Pancreas (tissue), 10 donors: ENCODE measurements at regions not wholly inside any gene's neighbourhood (a gene's known extent, or its start where the extent isn't known, plus 50 kb on each side); places are given as distances from the start of the nearest gene placed in this dataset.
A peak's percentile ranks its signal among the peaks of the same experiment; 100 is the strongest.

Experiments used
- ATAC-seq, 4 donors: fragments of 200-7000 bp; cut with Tn5 transposase; one replicate each; pipeline versions ENCODE4 v1.8.0 to v1.9.1; 2020; ENCODE audit warnings: mild to moderate bottlenecking in 4 of 4, moderate library complexity in 4 of 4
- DNase-seq, 6 donors: peaks; one replicate each; pipeline ENCODE4 v3.0.0-alpha.2; 2020
- FAIRE-seq: peaks from 2 replicates; lab custom pipeline; 2012; peaks lifted over from hg19 to GRCh38; lab: Jason Lieb, UNC
- H3K27ac ChIP-seq, 4 donors: fragments of 200-600 bp; sonication (generic); 1 replicate in 3 of 4; 2 replicates in 1 of 4; pipeline versions ENCODE4 v1.5.0 to v1.8.0; 2020
- H3K27me3 ChIP-seq, 4 donors: fragments of 200-600 bp; one replicate each; pipeline ENCODE4 v1.8.0; 2021
- H3K36me3 ChIP-seq, 3 donors: fragments of 200-600 bp; sonication (generic) in 1 of 3; one replicate each; pipeline versions ENCODE4 v1.5.0 to v1.8.0; 2020 to 2021
- H3K4me1 ChIP-seq, 3 donors: fragments of 200-600 bp; one replicate each; pipeline ENCODE4 v1.8.0; 2021
- H3K4me3 ChIP-seq, 4 donors: fragments of 200-600 bp; sonication (generic) in 2 of 4; one replicate each; pipeline versions ENCODE4 v1.5.0 to v1.8.0; 2020 to 2021
- H3K9me3 ChIP-seq, 4 donors: fragments of 200-600 bp; one replicate each; pipeline ENCODE4 v1.8.0; 2021
- CTCF ChIP-seq, 4 donors: fragments of 200-600 bp; sonication (generic) in 3 of 4; IDR thresholded peaks; one replicate each; pipeline versions ENCODE4 v1.5.0 to v1.8.0; 2021; ENCODE audit warnings: antibody characterized with exemption in 4 of 4
- WGBS, 2 donors: extraction: QIAGEN DNeasy Blood & Tissue Kit; methylation state at CpG; one replicate each; pipeline ENCODE4 v1.1.7; 2013; 5-methylcytosine and 5-hydroxymethylcytosine counted together
- intact Hi-C, 3 donors: fragments of 100-400 bp; cut with DNase I; formaldehyde crosslinking; loops; one replicate each; pipeline versions ENCODE4 v1.11.1 to v1.14.2; 2022
- donor health status: healthy with polysubstance abuse.
- donor health status: DM: no; HTN: no; CAD: no; lungs with moderate emphysema.
- donor health status: DM: no; HTN: no; CAD: no.
- donor health status: control.
- donor health status: control.
- donor health status: Bipolar disorder and iron deficiency.
- donor health status: DM: yes; HTN: yes; CAD: no.
- donor health status: DM: no; HTN: no; CAD: no.
- donor health status: DM: no; HTN: no; CAD: no.
- donor health status: DM: yes; HTN: yes; CAD: no.

GRCh38 chr10:21175797-21176196 is 278.7 kb upstream of the NEBL start:
- no peaks in the 10 kb centered on the region for H3K36me3 ChIP-seq
- ATAC-seq (no peak), DNase-seq (no peak), FAIRE-seq (no peak)
- TF ChIP-seq CTCF (IDR thresholded peaks at IDR 0.05), result no peak
- H3K27ac ChIP-seq, result no peak overlapping the region
- no peak overlapping the region for H3K4me3 ChIP-seq
- H3K27me3 ChIP-seq, result no peaks in the 10 kb centered on the region
- intact Hi-C loops, result no loop called here
- peaks cover 0 to 9% (median 4%) of the 10 kb centered on the region in 3 donors for H3K4me1 ChIP-seq
- no peaks in the 10 kb centered on the region for H3K9me3 ChIP-seq
- WGBS, 2 donors, result 88 to 96% methylated on average over 4 of the region's 4 CpGs

- ATAC-seq, result peak in 1 of 4 donors; percentile 13
- no peak for DNase-seq
- H3K36me3 ChIP-seq, result no peaks in the 10 kb centered on the region
- H3K9me3 ChIP-seq, result no peaks in the 10 kb centered on the region
- H3K27me3 ChIP-seq, result no peaks in the 10 kb centered on the region
- intact Hi-C loops, result no loop called here
- peak overlapping the region; percentile 87 to 94 (median 90) for H3K27ac ChIP-seq
- FAIRE-seq, result no peak
- TF ChIP-seq CTCF (IDR thresholded peaks at IDR 0.05), result no peak
- WGBS, 2 donors, result 19 to 22% methylated on average over 33 of the region's 33 CpGs
- peak overlapping the region; percentile 46 to 81 (median 77) for H3K4me3 ChIP-seq
- H3K4me1 ChIP-seq, result peaks cover 0 to 9% (median 4%) of the 10 kb centered on the region in 3 donors
Observed at GRCh38 chr10:21174715-21175495, 277.8 kb upstream of the NEBL start.

- intact Hi-C loops, result no loop called here
Observed at GRCh38 chr10:21173802-21174714, 276.9 kb upstream of the NEBL start.

More at GRCh38 chr10:21173802-21174714, 276.9 kb upstream of the NEBL start:
- H3K9me3 ChIP-seq, result no peaks in the 10 kb centered on the region
- peak overlapping the region; percentile 87 to 94 (median 90) for H3K27ac ChIP-seq
- no peak for FAIRE-seq
- peak; percentile 83 to 95 (median 93) for DNase-seq
- peaks cover 0 to 9% (median 4%) of the 10 kb centered on the region in 3 donors for H3K4me1 ChIP-seq
- no peaks in the 10 kb centered on the region for H3K36me3 ChIP-seq
- TF ChIP-seq CTCF (IDR thresholded peaks at IDR 0.05), result no peak
- 1% methylated on average over 55 to 107 of the region's 107 CpGs for WGBS, 2 donors
- H3K4me3 ChIP-seq, result peak overlapping the region; percentile 46 to 81 (median 77)
- H3K27me3 ChIP-seq, result no peaks in the 10 kb centered on the region
- ATAC-seq, result peak; percentile 79 to 90 (median 88)
